Fibroblast of lung (primary cell): ENCODE measurements at regions not wholly inside any gene's neighbourhood (a gene's known extent, or its start where the extent isn't known, plus 50 kb on each side); places are given as distances from the start of the nearest gene placed in this dataset.
"Not testable (repeated sequence)": the region's sequence is repeated elsewhere in the genome, so short reads cannot be mapped to it uniquely, and the experiment has no call there.

Experiments used
- DNase-seq, 2 donors: peaks; one replicate each; pipeline versions ENCODE4 v3.0.0 to v3.0.0-alpha.2; 2010; ENCODE audit warnings: low read depth in 2 of 2
- H2AFZ ChIP-seq: 2 replicates; pipeline ENCODE4 v1.5.1; 2012; ENCODE audit warnings: low read length, control low read depth, inconsistent platforms
- H3K27ac ChIP-seq: 2 replicates; pipeline ENCODE4 v1.5.1; 2011; ENCODE audit warnings: low read length, control low read depth; ENCODE audit not compliant: insufficient read depth
- H3K27me3 ChIP-seq: 2 replicates; pipeline ENCODE4 v1.5.1; 2011; ENCODE audit warnings: mild to moderate bottlenecking, low read length; ENCODE audit not compliant: control insufficient read depth, insufficient read depth
- H3K36me3 ChIP-seq: 2 replicates; pipeline ENCODE4 v1.5.1; 2011; ENCODE audit warnings: low read length; ENCODE audit not compliant: control insufficient read depth, insufficient read depth
- H3K4me1 ChIP-seq: 2 replicates; pipeline ENCODE4 v1.5.1; 2011; ENCODE audit warnings: low read length; ENCODE audit not compliant: control insufficient read depth, insufficient read depth; ENCODE audit errors: extremely low read depth
- H3K4me2 ChIP-seq: 2 replicates; pipeline ENCODE4 v1.5.1; 2011; ENCODE audit warnings: low read length, control low read depth; ENCODE audit not compliant: insufficient read depth; ENCODE audit errors: extremely low read depth
- H3K4me3 ChIP-seq, 4 experiments: fragments of 200-600 bp in 1 of 4; sonication (generic) in 1 of 4; replicated peaks in 1 of 4; 2 replicates each; pipeline ENCODE4 v1.5.1; 2011 to 2016; ENCODE audit warnings: low read length in 4 of 4, low read depth in 3 of 4, mild to moderate bottlenecking in 3 of 4, control low read depth in 2 of 4, inconsistent platforms in 1 of 4, mixed read lengths in 1 of 4; ENCODE audit not compliant: insufficient read depth in 1 of 4; ENCODE audit errors: control extremely low read depth in 1 of 4
- H3K79me2 ChIP-seq: 2 replicates; pipeline ENCODE4 v1.5.1; 2012; ENCODE audit warnings: mild to moderate bottlenecking, low read length, inconsistent platforms; ENCODE audit not compliant: control insufficient read depth, insufficient read depth
- H3K9ac ChIP-seq: 2 replicates; pipeline ENCODE4 v1.5.1; 2011; ENCODE audit warnings: mild to moderate bottlenecking, low read length, control low read depth; ENCODE audit not compliant: insufficient read depth
- H3K9me3 ChIP-seq: 2 replicates; pipeline ENCODE4 v1.5.1; 2012; ENCODE audit warnings: low read depth, low read length; ENCODE audit not compliant: control insufficient read depth, insufficient read depth
- H4K20me1 ChIP-seq: 2 replicates; pipeline ENCODE4 v1.5.1; 2011; ENCODE audit warnings: low read length; ENCODE audit not compliant: control insufficient read depth, insufficient read depth; ENCODE audit errors: extremely low read depth
- EZH2 ChIP-seq: IDR thresholded peaks from 2 replicates; pipeline ENCODE4 v1.5.1; 2012; ENCODE audit warnings: low read length, control low read depth, mild to moderate bottlenecking; ENCODE audit errors: missing control alignments
- TF ChIP-seq, protein P1 (sequence below), 2 donors: IDR thresholded peaks in 1 of 2; conservative IDR thresholded peaks in 1 of 2; 1 replicate in 1 of 2; 2 replicates in 1 of 2; pipeline ENCODE4 v1.5.1; 2011 to 2012; ENCODE audit warnings: low read length in 2 of 2, control low read depth in 1 of 2, inconsistent platforms in 1 of 2, low read depth in 1 of 2, mild to moderate bottlenecking in 1 of 2

DNA sequence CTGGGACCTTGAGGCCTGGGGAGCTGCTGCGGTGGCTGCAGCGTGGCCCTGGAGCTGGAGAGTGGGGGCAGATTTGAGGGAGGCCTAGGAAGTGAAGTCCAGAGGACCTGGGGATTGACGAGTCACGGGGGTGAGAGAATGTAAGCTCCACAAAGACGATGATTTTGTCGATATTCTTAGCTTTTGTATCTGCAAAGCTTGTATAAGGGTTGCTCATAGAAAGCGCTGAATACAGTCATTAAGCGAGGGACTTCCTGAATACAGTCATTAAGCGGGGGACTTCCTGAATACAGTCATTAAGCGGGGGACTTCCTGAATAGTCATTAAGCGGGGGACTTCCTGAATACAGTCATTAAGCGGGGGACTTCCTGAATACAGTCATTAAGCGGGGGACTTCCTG, 89.3 kb upstream of the FRMD1 start:
- H3K9me3 ChIP-seq, H3K4me2 ChIP-seq, H3K9ac ChIP-seq: not testable (repeated sequence)

DNA sequence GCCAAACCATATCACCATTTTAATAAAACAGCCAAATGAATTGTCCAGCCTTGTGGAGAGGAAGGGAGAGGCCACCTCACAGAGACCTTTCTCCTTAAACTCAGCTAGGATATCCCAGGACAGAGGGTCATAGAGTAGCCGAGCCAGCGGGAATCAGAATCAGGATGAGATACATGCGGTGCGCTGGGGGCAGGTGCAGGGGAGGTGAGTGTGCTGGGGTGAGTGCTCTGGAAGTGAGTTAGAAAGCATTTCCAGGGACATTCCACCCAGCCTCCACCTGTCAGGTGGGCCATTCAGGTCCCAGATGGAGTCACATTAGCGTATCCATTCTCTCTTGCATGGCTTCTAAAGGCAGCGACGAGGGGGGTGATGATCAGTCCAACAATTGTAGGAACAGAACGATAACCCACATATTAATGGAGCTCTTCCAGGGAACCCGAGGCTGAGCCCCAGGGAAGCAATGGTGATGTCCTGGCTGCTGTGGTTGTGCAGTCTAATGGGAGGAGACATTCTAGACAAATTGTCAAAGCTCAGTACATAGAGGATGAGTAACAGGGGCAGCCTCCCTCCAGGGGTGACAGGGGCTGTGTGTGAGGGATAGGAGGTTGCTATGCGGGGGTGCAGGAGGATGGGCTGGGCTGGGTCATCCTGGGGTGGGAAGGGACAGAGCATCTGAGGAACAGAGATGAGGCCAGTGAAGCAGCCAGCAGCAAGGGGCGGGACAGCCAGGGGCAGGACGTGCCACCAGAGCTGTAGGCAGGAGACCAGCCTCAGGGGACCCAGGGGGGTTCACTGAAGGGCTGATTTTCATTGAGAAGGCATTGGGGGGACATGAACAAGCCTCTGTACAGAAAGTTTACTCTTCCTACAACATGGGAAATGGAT, 88.7 kb upstream of the FRMD1 start:
- Histone ChIP-seq H3K4me2 (no peak overlapping the region), H3K9ac (no peak overlapping the region), H3K9me3 (no peaks in the 10 kb centered on the region), H3K79me2 (no peaks in the 10 kb centered on the region), H3K27me3 (no peaks in the 10 kb centered on the region), H3K4me1 (no peaks in the 10 kb centered on the region), H2AFZ (no peak overlapping the region), H3K27ac (no peak overlapping the region), H3K4me3 (no peak overlapping the region), H3K36me3 (no peaks in the 10 kb centered on the region), H4K20me1 (no peaks in the 10 kb centered on the region)
- no peak for DNase-seq
- TF ChIP-seq EZH2, result no peak
- TF ChIP-seq, protein P1, sequence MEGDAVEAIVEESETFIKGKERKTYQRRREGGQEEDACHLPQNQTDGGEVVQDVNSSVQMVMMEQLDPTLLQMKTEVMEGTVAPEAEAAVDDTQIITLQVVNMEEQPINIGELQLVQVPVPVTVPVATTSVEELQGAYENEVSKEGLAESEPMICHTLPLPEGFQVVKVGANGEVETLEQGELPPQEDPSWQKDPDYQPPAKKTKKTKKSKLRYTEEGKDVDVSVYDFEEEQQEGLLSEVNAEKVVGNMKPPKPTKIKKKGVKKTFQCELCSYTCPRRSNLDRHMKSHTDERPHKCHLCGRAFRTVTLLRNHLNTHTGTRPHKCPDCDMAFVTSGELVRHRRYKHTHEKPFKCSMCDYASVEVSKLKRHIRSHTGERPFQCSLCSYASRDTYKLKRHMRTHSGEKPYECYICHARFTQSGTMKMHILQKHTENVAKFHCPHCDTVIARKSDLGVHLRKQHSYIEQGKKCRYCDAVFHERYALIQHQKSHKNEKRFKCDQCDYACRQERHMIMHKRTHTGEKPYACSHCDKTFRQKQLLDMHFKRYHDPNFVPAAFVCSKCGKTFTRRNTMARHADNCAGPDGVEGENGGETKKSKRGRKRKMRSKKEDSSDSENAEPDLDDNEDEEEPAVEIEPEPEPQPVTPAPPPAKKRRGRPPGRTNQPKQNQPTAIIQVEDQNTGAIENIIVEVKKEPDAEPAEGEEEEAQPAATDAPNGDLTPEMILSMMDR (conservative IDR thresholded peaks at IDR 0.05 in 1 of 2, IDR thresholded peaks at IDR 0.05 in 1 of 2; ENCODE audit: low read depth in 1 of 2, low read length in 2 of 2), result no peak

More for the DNA sequence above, 89.3 kb upstream of the FRMD1 start:
- DNase-seq, H3K36me3 ChIP-seq, H3K4me3 ChIP-seq, H3K79me2 ChIP-seq, H4K20me1 ChIP-seq, H3K27me3 ChIP-seq, H3K27ac ChIP-seq, H2AFZ ChIP-seq, H3K4me1 ChIP-seq: not testable (repeated sequence)

DNA sequence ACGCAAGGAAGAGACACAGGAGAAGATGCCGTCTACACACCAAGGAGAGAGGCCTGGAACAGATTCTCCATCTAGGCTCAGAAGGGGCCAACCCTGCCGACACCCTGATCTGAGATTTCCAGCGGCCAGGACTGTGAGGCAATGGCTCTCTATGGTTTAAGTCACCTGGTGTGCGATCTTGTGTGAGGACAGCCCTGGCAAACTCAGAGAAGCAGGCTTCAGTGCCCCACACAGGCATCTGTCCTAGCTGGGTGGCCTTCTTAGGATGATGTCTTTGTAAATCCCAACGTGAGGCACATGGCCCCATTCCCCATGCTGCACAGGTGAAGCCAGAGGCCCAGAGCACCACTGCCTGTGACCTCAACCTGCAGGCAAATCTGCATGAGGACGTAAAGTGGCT, 87.6 kb upstream of the FRMD1 start:
- H4K20me1 ChIP-seq, result no peaks in the 10 kb centered on the region
- no peaks in the 10 kb centered on the region for H3K27me3 ChIP-seq
- no peak overlapping the region for H3K27ac ChIP-seq
- H3K4me1 ChIP-seq, result no peaks in the 10 kb centered on the region
- H3K36me3 ChIP-seq, result no peaks in the 10 kb centered on the region
- no peak for DNase-seq
- H3K79me2 ChIP-seq, result no peaks in the 10 kb centered on the region
- H2AFZ ChIP-seq, result no peak overlapping the region
- H3K9ac ChIP-seq, result no peak overlapping the region
- no peak overlapping the region for H3K4me2 ChIP-seq
- H3K4me3 ChIP-seq, result no peak overlapping the region
- TF ChIP-seq, protein P1 (conservative IDR thresholded peaks at IDR 0.05 in 1 of 2, IDR thresholded peaks at IDR 0.05 in 1 of 2; ENCODE audit: low read depth in 1 of 2, low read length in 2 of 2), result no peak
- no peak for TF ChIP-seq EZH2
- no peaks in the 10 kb centered on the region for H3K9me3 ChIP-seq
